Lung (tissue), 11 donors: ENCODE measurements at regions not wholly inside any gene's neighbourhood (a gene's known extent, or its start where the extent isn't known, plus 50 kb on each side); places are given as distances from the start of the nearest gene placed in this dataset.

Source experiments
- ATAC-seq: fragments of 200-7000 bp; cut with Tn5 transposase; one replicate; pipeline ENCODE4 v1.9.1; 2020; ENCODE audit warnings: moderate number of reproducible peaks; ENCODE audit not compliant: insufficient read depth, low FRiP score
- DNase-seq, 3 donors: peaks; one replicate each; pipeline ENCODE4 v3.0.0-alpha.2; 2013 to 2017
- H3K27ac ChIP-seq, 2 donors: one replicate each; pipeline ENCODE4 v1.5.1; 2013; ENCODE audit warnings: mild to moderate bottlenecking in 2 of 2, moderate library complexity in 2 of 2, control low read depth in 1 of 2, inconsistent platforms in 1 of 2, low read depth in 1 of 2, low read length in 1 of 2
- H3K27me3 ChIP-seq, 3 donors: one replicate each; pipeline ENCODE4 v1.5.1; 2013; ENCODE audit warnings: low read length in 2 of 3; ENCODE audit not compliant: control insufficient read depth in 3 of 3, insufficient read depth in 3 of 3
- H3K36me3 ChIP-seq, 4 donors: one replicate each; pipeline ENCODE4 v1.5.1; 2013; ENCODE audit warnings: low read length in 4 of 4, mild to moderate bottlenecking in 1 of 4, moderate library complexity in 1 of 4; ENCODE audit not compliant: control insufficient read depth in 4 of 4, insufficient read depth in 4 of 4
- H3K4me1 ChIP-seq, 5 donors: one replicate each; pipeline ENCODE4 v1.5.1; 2013; ENCODE audit warnings: low read length in 5 of 5, mild to moderate bottlenecking in 2 of 5, moderate library complexity in 1 of 5; ENCODE audit not compliant: control insufficient read depth in 5 of 5, insufficient read depth in 5 of 5
- H3K4me3 ChIP-seq: one replicate; pipeline ENCODE4 v1.5.1; 2013; ENCODE audit warnings: mild to moderate bottlenecking, control low read depth, moderate library complexity
- H3K9ac ChIP-seq, 2 donors: one replicate each; pipeline ENCODE4 v1.5.1; 2013; ENCODE audit warnings: low read length in 2 of 2, control low read depth in 1 of 2; ENCODE audit not compliant: insufficient read depth in 1 of 2
- H3K9me3 ChIP-seq, 4 donors: one replicate each; pipeline ENCODE4 v1.5.1; 2013; ENCODE audit warnings: low read length in 3 of 4, mild to moderate bottlenecking in 1 of 4, moderate library complexity in 1 of 4; ENCODE audit not compliant: control insufficient read depth in 4 of 4, insufficient read depth in 3 of 4
- WGBS, 2 donors: extraction: QIAGEN DNeasy Blood & Tissue Kit; methylation state at CpG; one replicate each; pipeline ENCODE4 v1.1.7; 2013; 5-methylcytosine and 5-hydroxymethylcytosine counted together
- TF ChIP-seq, protein P1 (sequence below): IDR thresholded peaks from 2 replicates; pipeline ENCODE4 v1.5.1; 2012; ENCODE audit warnings: mild to moderate bottlenecking; ENCODE audit errors: control extremely low read depth, extremely low read depth
- donor health status: control.
- donor health status: control.
- donor health status: Bipolar disorder and iron deficiency.
- donor health status: healthy.
- donor health status: DM: yes; HTN: yes; CAD: no.

DNA sequence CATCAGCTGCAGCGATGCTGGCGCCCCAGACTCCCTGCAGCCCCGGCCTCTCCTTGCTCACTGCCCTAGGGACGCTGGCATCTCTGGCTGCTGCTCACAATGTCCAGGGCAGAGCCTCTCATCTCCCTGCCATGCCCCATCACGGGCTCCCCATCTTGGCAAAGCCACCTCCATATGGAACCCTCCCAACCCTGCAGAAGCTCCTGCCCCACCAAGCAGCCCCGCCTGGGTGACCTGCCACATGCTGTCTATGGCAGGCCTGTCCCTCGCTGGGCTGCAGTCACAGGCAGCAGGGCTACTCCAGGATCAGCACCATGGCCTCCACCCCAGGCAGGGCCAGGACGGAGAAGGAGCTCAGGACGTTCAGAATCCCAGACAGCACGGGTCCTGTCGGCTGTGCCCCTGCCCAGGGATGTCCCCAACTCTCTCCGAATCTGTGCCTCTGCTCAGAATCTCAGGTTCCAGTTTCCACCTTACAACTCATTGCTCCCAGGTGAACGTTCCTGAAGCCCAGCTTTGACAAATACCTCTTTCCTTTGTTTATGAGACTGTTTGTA is 58.4 kb downstream of the PLXNA1 start:
- H3K27me3 ChIP-seq = no peaks in the 10 kb centered on the region
- ATAC-seq (no peak), DNase-seq (no peak)
- H3K9ac ChIP-seq = no peak overlapping the region
- TF ChIP-seq, protein P1, sequence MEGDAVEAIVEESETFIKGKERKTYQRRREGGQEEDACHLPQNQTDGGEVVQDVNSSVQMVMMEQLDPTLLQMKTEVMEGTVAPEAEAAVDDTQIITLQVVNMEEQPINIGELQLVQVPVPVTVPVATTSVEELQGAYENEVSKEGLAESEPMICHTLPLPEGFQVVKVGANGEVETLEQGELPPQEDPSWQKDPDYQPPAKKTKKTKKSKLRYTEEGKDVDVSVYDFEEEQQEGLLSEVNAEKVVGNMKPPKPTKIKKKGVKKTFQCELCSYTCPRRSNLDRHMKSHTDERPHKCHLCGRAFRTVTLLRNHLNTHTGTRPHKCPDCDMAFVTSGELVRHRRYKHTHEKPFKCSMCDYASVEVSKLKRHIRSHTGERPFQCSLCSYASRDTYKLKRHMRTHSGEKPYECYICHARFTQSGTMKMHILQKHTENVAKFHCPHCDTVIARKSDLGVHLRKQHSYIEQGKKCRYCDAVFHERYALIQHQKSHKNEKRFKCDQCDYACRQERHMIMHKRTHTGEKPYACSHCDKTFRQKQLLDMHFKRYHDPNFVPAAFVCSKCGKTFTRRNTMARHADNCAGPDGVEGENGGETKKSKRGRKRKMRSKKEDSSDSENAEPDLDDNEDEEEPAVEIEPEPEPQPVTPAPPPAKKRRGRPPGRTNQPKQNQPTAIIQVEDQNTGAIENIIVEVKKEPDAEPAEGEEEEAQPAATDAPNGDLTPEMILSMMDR = no peak
- H3K36me3 ChIP-seq = no peaks in the 10 kb centered on the region
- 83 to 85% methylated on average over 13 of the region's 13 CpGs for WGBS, 2 donors
- H3K4me3 ChIP-seq = no peak overlapping the region
- H3K4me1 ChIP-seq = peaks cover 0 to 13% (median 2%) of the 10 kb centered on the region in 5 donors
- no peaks in the 10 kb centered on the region for H3K9me3 ChIP-seq
- no peak overlapping the region for H3K27ac ChIP-seq

DNA sequence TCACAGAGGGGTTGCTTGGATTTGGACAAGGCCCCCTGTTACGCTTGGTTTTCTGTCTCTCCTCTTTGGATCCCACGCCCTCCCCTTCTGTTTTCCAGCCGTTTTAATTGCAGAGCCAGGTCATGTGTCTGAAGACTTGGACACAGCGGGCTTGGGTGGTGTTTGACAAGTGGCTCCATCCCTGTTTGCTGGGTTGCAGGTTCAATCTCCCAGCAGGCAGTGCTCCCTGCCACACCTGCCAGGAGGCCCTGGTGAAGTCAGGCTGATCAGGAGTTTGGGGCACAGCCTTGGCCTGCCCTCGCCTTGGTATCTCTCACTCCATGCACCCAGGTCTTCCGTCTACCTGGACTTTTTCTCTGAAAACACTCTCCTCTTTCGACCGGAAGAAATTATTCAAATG is 59.0 kb downstream of the PLXNA1 start:
- 80 to 90% methylated on average over 8 of the region's 8 CpGs for WGBS, 2 donors
- Histone ChIP-seq H3K4me3 (no peak overlapping the region), H3K9me3 (no peaks in the 10 kb centered on the region), H3K27me3 (no peaks in the 10 kb centered on the region), H3K36me3 (no peaks in the 10 kb centered on the region), H3K4me1 (peaks cover 0 to 13% (median 2%) of the 10 kb centered on the region in 5 donors), H3K9ac (no peak overlapping the region), H3K27ac (no peak overlapping the region)
- no peak for DNase-seq
- TF ChIP-seq, protein P1 = no peak
- no peak for ATAC-seq

DNA sequence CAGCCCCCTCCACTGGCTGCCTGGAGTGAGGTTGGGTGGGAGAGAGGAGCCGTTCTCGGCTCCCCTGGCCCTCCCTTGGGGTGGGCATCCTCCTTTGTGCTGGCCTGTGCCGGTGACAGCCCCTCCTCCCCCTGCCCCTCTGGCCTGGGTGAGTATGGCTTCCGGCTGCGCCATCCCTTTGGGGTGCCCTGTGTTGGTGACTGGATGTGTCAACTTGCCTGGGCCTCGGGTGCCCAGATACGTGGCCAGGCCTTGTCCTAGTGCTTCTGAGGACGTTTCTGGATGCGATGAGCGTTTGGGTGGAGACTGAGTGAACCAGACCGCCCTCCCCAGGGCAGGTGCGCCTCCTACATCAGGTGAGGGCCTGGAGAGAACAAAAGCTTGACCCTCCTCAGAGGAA is 59.7 kb downstream of the PLXNA1 start:
- Histone ChIP-seq H3K9me3 (no peaks in the 10 kb centered on the region), H3K27me3 (no peaks in the 10 kb centered on the region), H3K27ac (peak overlapping the region in 1 of 2 donors; percentile 58), H3K36me3 (no peaks in the 10 kb centered on the region), H3K4me3 (no peak overlapping the region), H3K4me1 (peaks cover 0 to 13% (median 2%) of the 10 kb centered on the region in 5 donors), H3K9ac (no peak overlapping the region)
- TF ChIP-seq, protein P1 = no peak
- DNase-seq (no peak), ATAC-seq (no peak)
- WGBS, 2 donors = 82 to 89% methylated on average over 12 of the region's 12 CpGs
